ENCODE measurements at regions not wholly inside any gene's neighbourhood (a gene's known extent, or its start where the extent isn't known, plus 50 kb on each side); places are given as distances from the start of the nearest gene placed in this dataset.

GRCh38 chr6:168201383-168201782 is 118.2 kb downstream of the DACT2 start:
- TF ChIP-seq CTCF (conservative IDR thresholded peaks at IDR 0.05; ENCODE audit: low read length) = no peak
- no peak for TF ChIP-seq EZH2phosphoT487 (IDR thresholded peaks at IDR 0.05; ENCODE audit: borderline replicate concordance, low read depth, low read length)
